ENCODE measurements at regions not wholly inside any gene's neighbourhood (a gene's known extent, or its start where the extent isn't known, plus 50 kb on each side); places are given as distances from the start of the nearest gene placed in this dataset.
"Not testable (repeated sequence)": the region's sequence is repeated elsewhere in the genome, so short reads cannot be mapped to it uniquely, and the experiment has no call there.

DNA sequence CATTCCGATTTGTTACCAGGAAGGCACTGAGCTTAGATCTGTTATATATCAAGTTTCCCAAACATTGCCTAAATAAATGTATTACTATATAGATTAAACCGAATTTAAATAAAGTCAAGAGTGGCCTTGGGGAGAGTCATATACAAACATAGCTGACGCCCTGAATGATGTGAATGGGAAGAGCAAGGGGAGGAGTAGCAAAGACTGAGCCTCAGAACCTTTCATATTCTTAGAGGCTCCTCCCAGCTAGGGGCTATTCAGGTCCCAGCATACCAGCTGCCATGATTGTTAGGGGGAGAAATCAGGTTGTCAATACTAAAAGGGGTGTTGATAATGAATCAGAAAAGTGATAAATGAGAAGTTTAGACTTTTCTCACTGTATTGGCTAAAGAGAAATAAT, 64.7 kb upstream of the ITGB1 start:
- Mint-ChIP-seq H3K27me3 (no peaks in the 10 kb centered on the region), H3K9me3 (peaks cover 5% of the 10 kb centered on the region), H3K4me3 (no peak overlapping the region), H3K36me3 (no peaks in the 10 kb centered on the region), H3K27ac (no peak overlapping the region), H3K4me1 (peaks cover 26% of the 10 kb centered on the region)
- ATAC-seq, result no peak

GRCh38 chr10:33022090-33022489, 64.1 kb upstream of the ITGB1 start:
- Mint-ChIP-seq H3K36me3 (no peaks in the 10 kb centered on the region), H3K9me3 (peaks cover 5% of the 10 kb centered on the region), H3K4me1 (peaks cover 22% of the 10 kb centered on the region), H3K27ac (no peak overlapping the region), H3K27me3 (no peaks in the 10 kb centered on the region), H3K4me3 (no peak overlapping the region)
- ATAC-seq, result no peak

- no peak overlapping the region for H3K4me3 Mint-ChIP-seq
- no peaks in the 10 kb centered on the region for H3K36me3 Mint-ChIP-seq
- no peak for ATAC-seq
- peaks cover 3% of the 10 kb centered on the region for H3K4me1 Mint-ChIP-seq
- H3K27ac Mint-ChIP-seq, result no peak overlapping the region
- H3K27me3 Mint-ChIP-seq, result no peaks in the 10 kb centered on the region
- peaks cover 5% of the 10 kb centered on the region for H3K9me3 Mint-ChIP-seq
These were observed 59.0 kb upstream of the ITGB1 start for GRCh38 chr10:33016988-33017387.

- peak overlapping the region; percentile 55 for H3K27ac Mint-ChIP-seq
- H3K9me3 Mint-ChIP-seq, result peaks cover 5% of the 10 kb centered on the region
- no peak overlapping the region for H3K4me3 Mint-ChIP-seq
- H3K36me3 Mint-ChIP-seq, result no peaks in the 10 kb centered on the region
- peaks cover 7% of the 10 kb centered on the region for H3K4me1 Mint-ChIP-seq
- no peak for ATAC-seq
- no peaks in the 10 kb centered on the region for H3K27me3 Mint-ChIP-seq
These were observed 57.9 kb upstream of the ITGB1 start for GRCh38 chr10:33015761-33016547.

DNA sequence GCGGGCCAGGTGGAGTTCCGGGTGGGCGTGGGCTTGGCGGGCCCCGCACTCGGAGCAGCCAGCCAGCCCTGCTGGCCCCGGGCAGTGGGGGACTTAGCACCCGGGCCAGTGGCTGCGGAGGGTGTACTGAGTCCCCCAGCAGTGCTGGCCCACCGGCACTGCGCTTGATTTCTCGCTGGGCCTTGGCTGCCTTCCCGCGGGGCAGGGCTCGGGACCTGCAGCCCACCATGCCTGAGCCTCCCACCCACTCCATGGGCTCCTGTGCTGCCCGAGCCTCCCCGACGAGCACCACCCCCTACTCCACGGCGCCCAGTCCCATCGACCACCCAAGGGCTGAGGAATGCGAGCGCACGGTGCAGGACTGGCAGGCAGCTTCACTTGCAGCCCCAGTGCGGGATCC, 55.3 kb upstream of the ITGB1 start:
- not testable (repeated sequence) for H3K27ac Mint-ChIP-seq, H3K4me3 Mint-ChIP-seq, H3K36me3 Mint-ChIP-seq, H3K27me3 Mint-ChIP-seq, ATAC-seq, H3K9me3 Mint-ChIP-seq
- H3K4me1 Mint-ChIP-seq, result peaks cover 31% of the 10 kb centered on the region

DNA sequence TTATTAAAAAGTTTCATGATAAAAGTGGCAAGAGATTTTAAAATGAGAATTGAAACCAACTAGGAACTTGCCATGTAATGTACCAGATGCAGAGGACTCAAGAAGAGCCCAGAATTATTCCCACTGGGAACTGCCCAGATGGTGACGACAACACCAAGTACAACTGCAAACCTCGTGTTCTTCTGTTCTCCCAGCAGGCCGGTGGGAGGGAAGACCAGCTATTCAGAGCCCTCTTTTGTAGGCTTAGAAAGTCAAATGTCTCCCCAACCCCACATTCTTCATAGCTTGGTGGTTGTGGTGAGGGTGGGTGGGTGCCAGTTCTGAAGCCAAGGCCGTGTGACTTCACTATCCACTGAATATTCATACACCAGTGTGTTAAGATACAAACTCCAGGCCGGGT, 54.3 kb upstream of the ITGB1 start:
- Mint-ChIP-seq H3K27ac (peak overlapping the region; percentile 50), H3K36me3 (no peaks in the 10 kb centered on the region), H3K27me3 (no peaks in the 10 kb centered on the region), H3K9me3 (no peaks in the 10 kb centered on the region), H3K4me3 (no peak overlapping the region), H3K4me1 (peaks cover 32% of the 10 kb centered on the region)
- ATAC-seq, result no peak

DNA sequence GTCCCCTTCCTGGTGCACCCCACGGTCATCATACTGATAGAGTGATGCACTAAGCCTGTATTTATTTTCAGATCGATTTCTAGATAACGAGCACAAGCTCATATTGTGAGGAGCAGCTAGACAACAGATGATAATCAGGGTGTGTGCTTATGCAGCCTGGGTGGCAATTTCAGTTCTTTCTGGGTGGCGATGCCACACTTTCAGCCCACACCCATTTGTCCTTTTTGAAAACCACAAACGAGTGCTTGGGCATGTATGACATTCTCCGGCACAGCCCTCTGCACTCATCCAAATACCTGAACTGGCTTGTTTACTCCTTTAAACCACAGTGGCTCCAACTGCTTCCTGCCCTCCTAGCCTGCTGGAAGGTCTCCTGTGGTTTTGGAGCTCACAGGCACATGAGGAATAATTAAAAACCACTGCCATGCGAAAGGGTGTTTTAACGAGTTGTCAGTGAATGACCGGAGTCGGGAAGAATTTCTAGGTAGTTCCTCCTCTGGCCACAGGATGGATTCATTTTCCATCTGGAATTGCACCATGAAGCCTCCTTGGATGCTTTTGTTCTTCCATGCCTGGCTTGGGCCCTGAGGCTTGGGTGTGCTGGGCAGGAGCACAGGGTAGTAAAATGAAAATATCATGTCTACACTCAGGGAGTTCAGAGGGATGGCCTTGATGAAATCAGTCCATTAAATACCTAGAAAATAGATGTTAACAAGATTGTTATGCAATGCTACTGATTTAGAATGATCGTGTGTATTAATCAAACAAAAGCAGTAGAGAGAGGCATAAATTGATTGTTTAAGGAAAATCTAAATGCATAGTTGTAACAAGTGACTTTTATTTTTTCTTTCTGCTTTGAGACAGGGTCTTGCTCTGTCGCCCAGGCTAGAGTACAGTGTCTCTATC, 52.4 kb upstream of the ITGB1 start:
- Mint-ChIP-seq H3K36me3 (no peaks in the 10 kb centered on the region), H3K27me3 (no peaks in the 10 kb centered on the region), H3K4me3 (no peak overlapping the region), H3K27ac (peak overlapping the region; percentile 61), H3K9me3 (no peaks in the 10 kb centered on the region), H3K4me1 (peaks cover 42% of the 10 kb centered on the region)
- ATAC-seq, result peak; percentile 72

- Mint-ChIP-seq H3K9me3 (no peaks in the 10 kb centered on the region), H3K27me3 (no peaks in the 10 kb centered on the region), H3K4me3 (no peak overlapping the region), H3K4me1 (peaks cover 42% of the 10 kb centered on the region), H3K27ac (peak overlapping the region; percentile 61), H3K36me3 (no peaks in the 10 kb centered on the region)
- ATAC-seq, result no peak
These were observed 51.5 kb upstream of the ITGB1 start for GRCh38 chr10:33009244-33010131.

GRCh38 chr10:33008499-33009243, 50.6 kb upstream of the ITGB1 start:
- Mint-ChIP-seq H3K27me3 (no peaks in the 10 kb centered on the region), H3K4me1 (peaks cover 42% of the 10 kb centered on the region), H3K36me3 (no peaks in the 10 kb centered on the region), H3K4me3 (peak overlapping the region; percentile 63), H3K9me3 (no peaks in the 10 kb centered on the region), H3K27ac (peak overlapping the region; percentile 61)
- peak; percentile 46 for ATAC-seq

DNA sequence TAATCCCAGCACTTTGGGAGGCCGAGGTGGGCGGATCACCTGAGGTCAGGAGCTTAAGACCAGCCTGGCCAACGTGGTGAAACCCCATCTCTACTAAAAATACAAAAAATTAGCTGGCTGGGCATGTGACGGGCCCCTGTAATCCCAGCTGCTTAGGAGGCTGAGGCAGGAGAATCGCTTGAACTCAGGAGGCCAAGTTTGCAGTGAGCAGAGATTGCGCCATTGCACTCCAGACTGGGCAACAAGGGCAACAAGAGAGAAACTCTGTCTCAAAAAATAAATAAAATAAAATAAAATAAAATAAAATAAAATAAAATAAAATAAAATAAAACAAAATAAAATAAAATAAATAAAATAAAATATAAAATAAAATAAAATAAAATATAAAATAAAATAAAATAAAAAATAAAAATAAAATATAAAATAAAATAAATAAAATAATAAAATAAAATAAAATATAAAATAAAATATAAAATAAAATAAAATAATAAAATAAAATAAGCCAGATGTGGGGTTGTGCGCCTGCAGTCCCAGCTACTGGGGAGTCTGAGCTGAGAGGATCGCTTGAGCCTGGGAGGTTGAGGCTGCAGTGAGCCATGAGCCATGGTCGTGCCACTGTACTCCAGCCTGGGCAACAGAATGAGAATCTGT, 49.8 kb upstream of the ITGB1 start:
- not testable (repeated sequence) for H3K27ac Mint-ChIP-seq, H3K36me3 Mint-ChIP-seq, H3K27me3 Mint-ChIP-seq, H3K4me3 Mint-ChIP-seq, H3K9me3 Mint-ChIP-seq, ATAC-seq
- H3K4me1 Mint-ChIP-seq, result peaks cover 48% of the 10 kb centered on the region

Measured in stimulated activated memory B cell treated with anti-CD40 and anti-IgM and Interleukin-4, amounts not matched to agents 10 μg/mL and 1 μg/mL and 100 μg/mL, for 72 hours (primary cell).